ENCODE measurements at regions not wholly inside any gene's neighbourhood (a gene's known extent, or its start where the extent isn't known, plus 50 kb on each side); places are given as distances from the start of the nearest gene placed in this dataset.

- Mint-ChIP-seq H3K4me1 (no peaks in the 10 kb centered on the region), H3K36me3 (ENCODE audit: low read depth) (no peaks in the 10 kb centered on the region), H3K27ac (no peak overlapping the region), H3K4me3 (no peak overlapping the region), H3K27me3 (peaks cover 13% of the 10 kb centered on the region), H3K9me3 (no peaks in the 10 kb centered on the region)
- ATAC-seq (ENCODE audit: low read depth) (no peak), DNase-seq (no peak)
- ChIA-PET POLR2A (no interaction called here), CTCF (no interaction called here)
- intact Hi-C loops (cut with micrococcal nuclease): no loop called here
- TF ChIP-seq CTCF (IDR thresholded peaks at IDR 0.05): no peak
Observed at GRCh38 chr18:35868915-35869314, 103.6 kb upstream of the RMP24 start.

- DNase-seq: no peak
- intact Hi-C loops (cut with micrococcal nuclease): no loop called here
- Mint-ChIP-seq H3K4me1 (no peaks in the 10 kb centered on the region), H3K36me3 (ENCODE audit: low read depth) (no peaks in the 10 kb centered on the region), H3K27me3 (peaks cover 15% of the 10 kb centered on the region), H3K4me3 (no peak overlapping the region), H3K9me3 (no peaks in the 10 kb centered on the region), H3K27ac (no peak overlapping the region)
- CTCF ChIA-PET: no interaction called here
- ATAC-seq (ENCODE audit: low read depth): no peak
- no peak for TF ChIP-seq CTCF (IDR thresholded peaks at IDR 0.05)
- POLR2A ChIA-PET: no interaction called here
Observed at GRCh38 chr18:35871337-35871736, 101.1 kb upstream of the RMP24 start.

- H3K27me3 Mint-ChIP-seq: peaks cover 27% of the 10 kb centered on the region
- DNase-seq: no peak
- ChIA-PET POLR2A (no interaction called here), CTCF (no interaction called here)
- no peak for TF ChIP-seq CTCF (IDR thresholded peaks at IDR 0.05)
- H3K36me3 Mint-ChIP-seq (ENCODE audit: low read depth): no peaks in the 10 kb centered on the region
- no peaks in the 10 kb centered on the region for H3K9me3 Mint-ChIP-seq
- intact Hi-C loops (cut with micrococcal nuclease): no loop called here
- no peak overlapping the region for H3K27ac Mint-ChIP-seq
- H3K4me1 Mint-ChIP-seq: no peaks in the 10 kb centered on the region
- ATAC-seq (ENCODE audit: low read depth): no peak
- no peak overlapping the region for H3K4me3 Mint-ChIP-seq
Observed at GRCh38 chr18:35875566-35875965, 96.9 kb upstream of the RMP24 start.

GRCh38 chr18:35876243-35876642 is 96.2 kb upstream of the RMP24 start:
- Mint-ChIP-seq H3K27me3 (peaks cover 26% of the 10 kb centered on the region), H3K36me3 (ENCODE audit: low read depth) (no peaks in the 10 kb centered on the region), H3K27ac (no peak overlapping the region), H3K9me3 (no peaks in the 10 kb centered on the region), H3K4me3 (no peak overlapping the region), H3K4me1 (no peaks in the 10 kb centered on the region)
- no peak for TF ChIP-seq CTCF (IDR thresholded peaks at IDR 0.05)
- DNase-seq: no peak
- CTCF ChIA-PET: no interaction called here
- no peak for ATAC-seq (ENCODE audit: low read depth)
- POLR2A ChIA-PET: no interaction called here
- intact Hi-C loops (cut with micrococcal nuclease): no loop called here

- DNase-seq (no peak), ATAC-seq (ENCODE audit: low read depth) (no peak)
- no peaks in the 10 kb centered on the region for H3K4me1 Mint-ChIP-seq
- no peak for TF ChIP-seq CTCF (IDR thresholded peaks at IDR 0.05)
- H3K27ac Mint-ChIP-seq: no peak overlapping the region
- no peak overlapping the region for H3K4me3 Mint-ChIP-seq
- H3K9me3 Mint-ChIP-seq: no peaks in the 10 kb centered on the region
- no peaks in the 10 kb centered on the region for H3K36me3 Mint-ChIP-seq (ENCODE audit: low read depth)
- CTCF ChIA-PET: no interaction called here
- POLR2A ChIA-PET: no interaction called here
- intact Hi-C loops (cut with micrococcal nuclease): no loop called here
- peaks cover 17% of the 10 kb centered on the region for H3K27me3 Mint-ChIP-seq
Observed at GRCh38 chr18:35880788-35881455, 91.6 kb upstream of the RMP24 start.
